IPS DF 4.7 (cell line): ENCODE measurements at regions not wholly inside any gene's neighbourhood (a gene's known extent, or its start where the extent isn't known, plus 50 kb on each side); places are given as distances from the start of the nearest gene placed in this dataset.

Experiments used
- DNase-seq: peaks from one replicate; pipeline ENCODE4 v3.0.0-alpha.2; 2013; ENCODE audit warnings: low spot score; ENCODE audit errors: extremely low read depth

- DNase-seq, result no peak
Measured at GRCh38 chr11:27907091-27907490, 200.9 kb downstream of the KIF18A start.

DNA sequence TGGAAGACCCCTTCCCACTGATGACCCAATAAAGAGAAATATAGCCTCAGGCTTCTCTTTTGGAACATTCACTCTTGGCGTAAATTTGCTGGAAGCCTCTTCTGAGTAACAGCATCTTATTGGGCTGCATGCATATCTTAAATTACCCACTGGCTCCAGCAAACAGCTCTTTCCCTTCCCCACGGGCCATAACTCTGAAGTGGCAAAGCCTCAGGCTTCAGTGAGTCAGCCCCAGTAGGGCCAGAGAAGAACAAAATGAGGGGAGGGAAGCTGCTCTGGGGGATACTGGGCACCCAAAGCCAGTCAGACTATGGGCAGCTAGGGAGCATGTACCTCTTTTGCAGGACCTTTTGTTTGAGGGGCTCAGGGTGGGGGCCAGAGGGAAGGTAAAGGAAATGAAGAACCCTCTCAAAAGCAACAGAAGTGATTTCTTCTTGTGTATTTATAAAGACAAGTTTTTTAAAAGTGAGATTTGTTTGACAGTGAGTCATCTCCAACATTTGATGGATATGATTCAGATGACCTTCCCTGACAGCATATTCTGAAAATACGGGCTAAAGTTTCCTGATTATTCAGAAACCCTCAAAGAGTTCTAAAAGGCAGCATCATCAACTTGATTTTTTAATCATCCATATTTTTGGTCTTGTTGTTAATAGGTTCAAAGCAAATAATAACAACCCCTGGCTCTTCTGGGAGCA is 203.4 kb downstream of the KIF18A start:
- DNase-seq, result no peak

DNA sequence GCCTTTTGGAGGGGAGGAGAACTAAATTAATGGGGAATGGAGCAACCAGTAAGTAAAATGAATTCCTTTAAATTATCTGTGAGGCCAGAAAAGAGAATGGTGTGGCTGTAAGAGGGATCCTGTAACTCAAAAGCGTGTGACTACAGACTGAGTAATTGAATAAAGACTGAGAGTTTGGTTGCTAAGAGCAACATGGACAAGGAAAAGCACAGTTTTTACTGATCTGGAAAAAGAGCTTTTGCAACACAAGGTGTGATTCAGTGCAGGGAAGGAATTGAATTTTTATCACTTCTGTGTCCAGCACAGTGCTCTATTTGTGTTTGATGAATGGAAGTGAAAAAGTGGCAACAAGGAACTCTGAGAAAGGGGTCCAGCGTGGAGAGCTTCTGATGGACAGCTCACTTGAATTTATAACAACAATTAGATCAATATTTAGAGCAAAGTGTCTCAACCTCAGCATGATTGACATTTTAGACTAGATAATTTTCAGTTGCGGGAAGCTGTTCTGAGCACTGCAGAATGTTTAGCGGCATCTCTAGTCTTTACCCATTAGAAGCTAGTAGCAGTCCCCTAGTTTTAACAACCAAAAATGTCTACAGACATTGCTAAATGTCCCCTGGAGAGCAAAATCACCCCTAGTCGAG is 202.8 kb upstream of the BDNF start:
- no peak for DNase-seq

DNA sequence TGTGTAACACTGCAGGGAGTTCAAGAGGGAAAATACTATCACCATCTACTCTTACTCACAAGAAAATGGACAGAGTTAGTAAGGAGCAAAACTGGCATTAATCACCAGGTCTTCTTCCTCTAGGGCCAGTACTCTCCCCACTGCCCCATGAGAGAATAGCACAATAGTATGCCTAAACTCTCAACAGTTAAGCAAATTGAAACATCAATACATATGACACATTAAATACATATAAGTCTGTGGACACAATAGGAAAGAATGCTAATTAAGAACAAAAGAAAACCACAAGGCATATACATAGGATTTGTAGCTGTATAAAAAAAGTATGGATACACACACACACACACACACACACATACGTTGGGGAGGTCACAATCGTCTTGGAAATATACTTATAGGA is 197.9 kb upstream of the BDNF start:
- DNase-seq, result no peak

DNA sequence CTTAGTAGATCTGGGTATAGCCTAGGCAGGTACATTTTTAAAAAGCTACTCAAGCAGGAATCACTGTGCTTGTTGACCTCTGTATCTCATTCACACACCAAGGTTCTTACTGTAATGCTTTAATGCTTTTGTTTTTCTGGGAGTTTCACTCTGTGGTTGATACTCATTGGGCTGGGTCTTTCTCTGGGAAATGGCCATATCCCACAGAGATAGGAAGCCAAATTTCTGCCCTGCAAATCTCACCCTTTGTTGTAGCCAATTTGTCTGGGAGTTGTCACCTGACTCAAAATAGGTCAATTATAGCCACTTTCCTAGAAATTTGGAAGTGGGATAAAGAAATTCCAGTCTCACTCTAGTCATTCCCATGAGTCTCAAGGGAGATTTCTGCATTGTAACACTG is 195.8 kb upstream of the BDNF start:
- no peak for DNase-seq

DNA sequence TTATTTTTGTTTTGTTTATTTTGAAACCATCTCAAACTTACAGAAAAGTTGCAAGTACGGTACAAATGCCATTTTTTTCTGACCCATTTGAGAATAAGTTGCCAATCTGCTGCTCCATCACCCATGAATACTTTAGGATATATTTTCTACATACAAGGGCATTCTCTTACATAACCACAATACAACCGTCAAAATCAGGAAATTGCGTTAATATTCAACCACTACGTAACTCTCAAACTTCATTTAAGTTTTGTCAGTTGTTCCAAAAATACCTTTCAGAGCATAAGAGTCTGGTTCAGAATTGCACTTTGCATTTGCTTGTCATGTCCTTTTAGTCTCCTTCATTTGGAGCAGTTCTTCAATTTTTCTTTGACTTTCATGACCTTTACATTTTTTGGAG is 194.3 kb upstream of the BDNF start:
- no peak for DNase-seq

GRCh38 chr11:27886857-27887256 is 186.6 kb upstream of the BDNF start:
- DNase-seq, result no peak

GRCh38 chr11:27882066-27882697 is 181.9 kb upstream of the BDNF start:
- no peak for DNase-seq

GRCh38 chr11:27875831-27876775 is 175.8 kb upstream of the BDNF start:
- DNase-seq, result no peak

- no peak for DNase-seq
Measured at GRCh38 chr11:27874998-27875830, 175.0 kb upstream of the BDNF start.

DNA sequence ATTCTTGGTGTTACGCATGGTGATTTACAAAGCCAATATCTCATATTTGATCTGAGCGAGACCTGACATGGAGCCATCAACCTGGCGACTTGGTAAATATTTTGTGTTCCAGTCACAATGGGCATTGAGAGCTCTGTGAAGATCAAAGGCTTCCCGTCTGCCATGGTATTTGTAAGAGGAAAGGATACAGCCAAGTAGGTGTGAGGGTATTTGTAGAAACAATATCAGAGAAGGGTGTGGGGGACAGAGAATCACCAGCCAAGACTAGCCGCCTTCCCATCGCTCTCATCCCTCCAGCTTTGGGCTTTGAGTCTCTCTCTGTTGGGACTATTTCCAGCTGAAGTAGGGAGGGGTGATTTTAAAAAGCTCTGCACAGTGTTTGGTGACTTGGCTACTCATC is 173.4 kb upstream of the BDNF start:
- DNase-seq, result no peak

DNA sequence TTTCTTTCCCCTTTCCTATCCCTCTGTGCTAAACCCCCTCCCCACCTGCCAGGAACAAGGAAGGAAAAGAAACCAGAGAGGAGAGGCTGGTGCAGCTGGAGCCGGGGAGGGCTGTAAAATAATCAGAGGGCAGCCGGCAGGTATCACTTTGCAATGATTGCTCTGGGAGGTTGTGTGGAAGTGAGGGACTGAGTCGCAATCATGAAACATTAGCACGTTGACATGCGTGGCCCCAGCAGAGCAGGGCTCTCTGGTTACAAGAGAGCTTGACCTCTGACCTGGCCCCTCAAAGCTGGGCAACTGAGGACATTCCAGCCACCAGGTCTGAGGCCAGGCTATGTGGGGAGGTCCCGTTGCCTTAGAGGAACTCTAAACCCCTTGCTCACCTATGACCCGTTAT is 170.8 kb upstream of the BDNF start:
- DNase-seq, result no peak

DNA sequence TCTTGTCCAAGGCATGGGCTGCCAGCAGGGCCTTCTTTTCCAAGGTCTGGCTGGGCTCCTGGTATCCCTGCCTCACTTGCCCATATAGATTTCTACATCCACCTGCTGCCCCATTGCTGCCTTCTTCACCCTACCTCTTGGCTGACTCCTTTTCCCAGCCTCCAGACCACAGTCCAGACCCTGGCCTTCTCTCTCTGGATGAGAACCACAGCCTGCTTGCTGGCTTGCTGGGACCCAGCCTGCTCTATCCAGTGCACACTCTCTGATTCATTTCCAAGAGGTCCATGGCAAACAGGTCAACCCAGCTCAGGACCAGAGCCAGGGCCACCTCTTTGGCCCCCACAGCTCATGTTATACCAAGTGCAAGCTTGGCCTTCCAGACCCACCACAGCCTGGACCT is 169.4 kb upstream of the BDNF start:
- no peak for DNase-seq

GRCh38 chr11:27868709-27869108 is 168.5 kb upstream of the BDNF start:
- no peak for DNase-seq

DNA sequence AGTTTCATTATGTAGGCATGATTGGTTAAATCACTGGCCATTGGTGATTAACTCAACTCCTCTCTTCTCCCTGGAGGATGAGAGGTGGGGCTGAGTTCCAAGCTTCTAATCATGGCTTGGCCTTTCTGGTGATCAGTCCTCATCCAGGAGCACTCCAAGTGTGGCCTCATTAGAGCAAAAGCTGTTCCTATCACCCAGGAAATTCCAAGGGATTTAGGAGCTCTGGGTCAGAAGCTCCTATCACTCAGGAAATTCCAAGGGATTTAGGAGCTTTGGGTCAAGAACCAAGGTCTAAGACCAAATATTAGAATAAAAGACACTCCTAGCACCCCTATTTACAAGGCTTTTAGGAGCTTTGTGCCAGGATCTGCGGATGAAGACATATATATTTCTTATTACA is 168.0 kb upstream of the BDNF start:
- no peak for DNase-seq

GRCh38 chr11:27865105-27865504 is 164.8 kb upstream of the BDNF start:
- DNase-seq, result no peak

DNA sequence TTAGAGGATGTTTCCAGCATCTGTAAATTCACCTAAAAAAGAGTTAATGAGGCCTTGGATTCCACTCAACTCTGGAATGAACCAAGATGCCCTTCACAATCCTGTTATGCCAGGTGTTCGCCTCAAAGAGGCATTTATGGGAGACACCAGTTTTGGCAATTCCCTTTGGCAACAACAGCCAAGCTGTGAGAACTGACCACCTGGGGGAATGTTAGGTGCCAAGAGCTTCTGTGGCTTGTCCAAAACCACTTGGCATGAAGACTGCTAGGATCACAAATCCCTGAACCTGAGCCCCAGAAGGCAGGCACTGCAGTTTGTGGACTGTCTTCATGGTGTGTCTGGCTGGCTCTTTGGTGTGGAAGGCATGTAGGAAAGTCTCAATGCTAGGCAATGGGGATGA is 164.4 kb upstream of the BDNF start:
- DNase-seq, result no peak

- no peak for DNase-seq
Measured at GRCh38 chr11:27864091-27864491, 163.8 kb upstream of the BDNF start.

GRCh38 chr11:27863637-27864036 is 163.4 kb upstream of the BDNF start:
- no peak for DNase-seq

- DNase-seq, result no peak
Measured at GRCh38 chr11:27861706-27862430, 161.6 kb upstream of the BDNF start.
